ENCODE measurements at regions not wholly inside any gene's neighbourhood (a gene's known extent, or its start where the extent isn't known, plus 50 kb on each side); places are given as distances from the start of the nearest gene placed in this dataset.

DNA sequence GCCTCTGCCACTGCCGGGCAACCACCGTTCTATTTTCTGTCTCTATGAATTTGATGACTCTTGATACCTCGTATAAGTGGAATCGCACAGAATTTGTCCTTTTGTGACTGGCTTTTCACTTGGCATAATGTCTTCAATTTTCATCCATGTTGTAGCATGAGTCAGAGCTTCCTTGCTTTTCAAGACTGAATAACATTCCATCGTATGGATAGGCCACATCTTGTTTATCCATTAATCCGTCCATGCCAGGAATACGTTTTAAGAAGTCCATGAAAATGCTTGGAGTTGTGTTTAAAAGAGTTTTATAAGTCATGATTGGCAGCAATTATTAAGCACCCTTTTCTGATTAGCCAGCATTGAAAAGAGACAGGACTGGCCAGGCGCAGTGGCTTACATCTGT is 53.6 kb upstream of the CLDN10 start:
- no peaks in the 10 kb centered on the region for H3K36me3 ChIP-seq (ENCODE audit: control insufficient read depth in 4 of 4, insufficient read depth in 4 of 4, low read length in 3 of 4)
- H3K4me1 ChIP-seq (ENCODE audit: control extremely low read depth in 1 of 4, control insufficient read depth in 4 of 4, insufficient read depth in 4 of 4, low read length in 3 of 4): peaks cover 0 to 23% (median 13%) of the 10 kb centered on the region in 4 experiments
- H3K27ac ChIP-seq (ENCODE audit: insufficient read depth in 1 of 2, low read depth in 1 of 2, low read length in 2 of 2, poor library complexity in 1 of 2, severe bottlenecking in 2 of 2): no peak overlapping the region
- H3K4me3 ChIP-seq (ENCODE audit: control insufficient read depth in 1 of 7, extremely low read depth in 1 of 7, insufficient read depth in 4 of 7, low read depth in 2 of 7, low read length in 6 of 7): no peak overlapping the region
- H3K27me3 ChIP-seq (replicated peaks in 2 of 5; ENCODE audit: control insufficient read depth in 4 of 5, insufficient read depth in 5 of 5, low read length in 4 of 5): no peaks in the 10 kb centered on the region
- 93% methylated on average over 8 of the region's 8 CpGs for WGBS (ENCODE audit: insufficient coverage)
- no peak for DNase-seq
- peaks cover 0 to 18% (median 2%) of the 10 kb centered on the region in 5 experiments for H3K9me3 ChIP-seq (ENCODE audit: control extremely low read depth in 1 of 5, control insufficient read depth in 4 of 5, insufficient read depth in 2 of 5, low read depth in 1 of 5, low read length in 4 of 5)
- CTCF ChIA-PET: no interaction called here
- POLR2A ChIA-PET: no interaction called here

DNA sequence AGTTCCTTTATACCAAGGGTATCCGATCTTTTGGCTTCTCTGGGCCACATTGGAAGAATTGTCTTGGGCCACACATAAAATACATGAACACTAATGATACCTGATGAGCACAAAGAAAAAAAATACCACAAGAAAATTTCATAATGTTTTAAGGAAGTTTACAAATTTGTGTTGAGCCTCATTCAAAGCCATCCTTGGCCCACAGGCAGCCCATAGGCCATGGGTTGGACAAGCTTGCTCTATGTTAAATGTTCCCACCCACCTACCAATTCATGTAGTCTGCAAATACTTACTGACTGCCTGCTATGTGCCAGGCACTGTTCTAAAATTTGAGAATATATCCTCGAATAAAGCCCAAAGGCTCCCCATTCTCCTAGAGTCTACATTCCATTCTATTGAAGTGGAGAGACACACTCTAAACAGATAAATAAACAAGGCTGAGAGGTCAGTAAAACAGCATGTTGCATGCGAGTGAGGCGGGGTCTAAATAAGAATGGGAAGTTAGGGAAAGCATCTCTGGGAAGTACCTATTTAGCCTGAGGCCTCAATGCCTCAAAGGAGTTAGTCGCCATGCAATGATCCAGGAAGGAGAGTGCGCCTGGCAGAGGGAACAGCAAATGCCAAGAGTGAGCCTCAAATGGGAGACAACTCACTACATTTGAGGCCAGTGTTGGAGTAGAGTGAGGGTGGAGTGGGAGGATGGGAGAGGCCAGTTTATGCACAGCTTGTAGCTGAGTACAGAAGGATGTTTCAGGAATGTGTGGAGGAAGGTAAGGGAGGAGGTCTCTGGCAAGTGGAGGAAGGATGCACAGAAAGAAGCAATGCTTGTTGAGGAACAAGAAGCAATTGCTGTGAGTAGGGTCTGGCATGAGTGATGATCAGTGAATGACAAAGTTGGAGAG is 52.5 kb upstream of the CLDN10 start:
- ChIA-PET CTCF (interaction anchor here (2.0 kb wide), 1 partner anchor 20 kb away, joined by 4 read pairs; no protein-coding TSS in a partner anchor), POLR2A (no interaction called here)
- 100% methylated on average over 5 of the region's 6 CpGs for WGBS (ENCODE audit: insufficient coverage)

DNA sequence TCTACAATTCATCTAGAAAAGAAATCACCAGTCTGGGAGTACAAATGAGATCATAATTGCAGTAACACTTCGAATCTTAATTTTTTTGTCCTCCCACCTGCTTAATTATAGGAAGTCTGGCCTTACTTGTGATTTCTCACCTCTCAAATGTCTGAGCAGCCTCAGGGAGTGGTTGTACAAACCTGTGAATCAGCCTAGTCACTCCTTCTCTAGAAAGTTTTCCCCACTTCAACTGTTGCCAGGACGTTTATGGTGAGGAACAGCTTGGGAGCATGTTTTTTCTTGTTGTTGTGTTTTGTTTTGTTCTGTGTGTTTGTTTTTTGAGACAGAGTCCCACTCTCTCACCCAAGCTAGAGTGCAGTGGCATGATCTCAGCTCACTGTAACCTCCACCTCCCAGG is 50.3 kb upstream of the CLDN10 start:
- no peak for DNase-seq
- peaks cover 0 to 17% (median 8%) of the 10 kb centered on the region in 4 experiments for H3K4me1 ChIP-seq (ENCODE audit: control extremely low read depth in 1 of 4, control insufficient read depth in 4 of 4, insufficient read depth in 4 of 4, low read length in 3 of 4)
- ChIA-PET CTCF (interaction anchor here (1.0 kb wide), 1 partner anchor 54 kb away, joined by 3 read pairs; no protein-coding TSS in a partner anchor), POLR2A (no interaction called here)
- WGBS (ENCODE audit: insufficient coverage): no CpG with 5 or more reads among the region's 2 CpGs
- no peak overlapping the region for H3K4me3 ChIP-seq (ENCODE audit: control insufficient read depth in 1 of 7, extremely low read depth in 1 of 7, insufficient read depth in 4 of 7, low read depth in 2 of 7, low read length in 6 of 7)
- H3K27ac ChIP-seq (ENCODE audit: insufficient read depth in 1 of 2, low read depth in 1 of 2, low read length in 2 of 2, poor library complexity in 1 of 2, severe bottlenecking in 2 of 2): no peak overlapping the region
- H3K27me3 ChIP-seq (replicated peaks in 2 of 5; ENCODE audit: control insufficient read depth in 4 of 5, insufficient read depth in 5 of 5, low read length in 4 of 5): no peaks in the 10 kb centered on the region
- peaks cover 0 to 13% (median 2%) of the 10 kb centered on the region in 5 experiments for H3K9me3 ChIP-seq (ENCODE audit: control extremely low read depth in 1 of 5, control insufficient read depth in 4 of 5, insufficient read depth in 2 of 5, low read depth in 1 of 5, low read length in 4 of 5)
- no peaks in the 10 kb centered on the region for H3K36me3 ChIP-seq (ENCODE audit: control insufficient read depth in 4 of 4, insufficient read depth in 4 of 4, low read length in 3 of 4)

More for the DNA sequence above, 52.5 kb upstream of the CLDN10 start:
- DNase-seq: no peak
- Histone ChIP-seq H3K4me3 (ENCODE audit: control insufficient read depth in 1 of 7, extremely low read depth in 1 of 7, insufficient read depth in 4 of 7, low read depth in 2 of 7, low read length in 6 of 7) (no peak overlapping the region), H3K27ac (ENCODE audit: insufficient read depth in 1 of 2, low read depth in 1 of 2, low read length in 2 of 2, poor library complexity in 1 of 2, severe bottlenecking in 2 of 2) (no peak overlapping the region), H3K9me3 (ENCODE audit: control extremely low read depth in 1 of 5, control insufficient read depth in 4 of 5, insufficient read depth in 2 of 5, low read depth in 1 of 5, low read length in 4 of 5) (peaks cover 0 to 18% (median 2%) of the 10 kb centered on the region in 5 experiments), H3K36me3 (ENCODE audit: control insufficient read depth in 4 of 4, insufficient read depth in 4 of 4, low read length in 3 of 4) (no peaks in the 10 kb centered on the region), H3K4me1 (ENCODE audit: control extremely low read depth in 1 of 4, control insufficient read depth in 4 of 4, insufficient read depth in 4 of 4, low read length in 3 of 4) (peaks cover 0 to 23% (median 12%) of the 10 kb centered on the region in 4 experiments), H3K27me3 (replicated peaks in 2 of 5; ENCODE audit: control insufficient read depth in 4 of 5, insufficient read depth in 5 of 5, low read length in 4 of 5) (no peaks in the 10 kb centered on the region)

Data from common myeloid progenitor, CD34-positive (primary cell).